HG02938 (cell line): ENCODE measurements at regions not wholly inside any gene's neighbourhood (a gene's known extent, or its start where the extent isn't known, plus 50 kb on each side); places are given as distances from the start of the nearest gene placed in this dataset.
"Not testable (repeated sequence)": the region's sequence is repeated elsewhere in the genome, so short reads cannot be mapped to it uniquely, and the experiment has no call there.

Source experiments
- ATAC-seq: cut with Tn5 transposase; IDR thresholded peaks from one replicate; pipeline ENCODE4 v1.9.1; 2021; ENCODE audit warnings: mild to moderate bottlenecking, moderate library complexity; ENCODE audit not compliant: unreplicated experiment

DNA sequence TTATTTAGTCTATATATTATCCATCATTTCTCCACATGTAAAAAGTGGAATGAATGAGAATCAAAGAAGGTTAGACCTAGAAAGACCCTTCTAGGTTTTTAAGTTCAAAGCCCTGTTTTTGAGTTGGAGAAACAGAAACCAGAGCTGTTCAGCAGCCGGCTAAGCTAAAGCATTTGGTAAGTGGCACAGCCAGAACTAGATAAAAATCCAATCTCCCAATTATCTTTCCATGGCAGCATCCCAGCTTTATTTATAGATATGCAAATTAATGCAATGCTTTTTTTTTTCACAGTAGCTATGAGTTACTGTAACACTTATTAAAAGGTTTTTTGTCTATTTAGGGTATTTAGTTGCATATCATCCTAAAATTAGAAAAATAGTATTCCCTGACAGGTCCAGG lies 85.1 kb downstream of the NIBAN1 start:
- ATAC-seq: no peak

DNA sequence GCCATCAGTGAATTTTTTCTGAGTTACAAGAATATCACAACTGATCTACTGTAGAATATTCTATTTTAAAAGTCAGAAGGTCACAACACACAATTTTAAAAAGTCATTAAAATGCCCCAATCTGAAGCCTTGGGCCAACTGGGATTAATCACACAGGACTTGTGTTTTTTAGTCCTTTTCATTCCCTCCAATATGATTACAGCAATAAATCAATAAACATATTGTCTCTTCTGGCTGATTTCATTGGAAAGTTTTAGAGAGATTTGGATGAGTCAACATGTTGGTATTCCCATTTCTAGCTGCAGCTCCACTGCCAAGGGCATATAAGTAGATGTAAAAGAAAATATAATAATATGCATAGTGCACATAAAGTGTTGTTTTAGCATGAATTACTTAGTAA lies 85.8 kb downstream of the NIBAN1 start:
- ATAC-seq: no peak

DNA sequence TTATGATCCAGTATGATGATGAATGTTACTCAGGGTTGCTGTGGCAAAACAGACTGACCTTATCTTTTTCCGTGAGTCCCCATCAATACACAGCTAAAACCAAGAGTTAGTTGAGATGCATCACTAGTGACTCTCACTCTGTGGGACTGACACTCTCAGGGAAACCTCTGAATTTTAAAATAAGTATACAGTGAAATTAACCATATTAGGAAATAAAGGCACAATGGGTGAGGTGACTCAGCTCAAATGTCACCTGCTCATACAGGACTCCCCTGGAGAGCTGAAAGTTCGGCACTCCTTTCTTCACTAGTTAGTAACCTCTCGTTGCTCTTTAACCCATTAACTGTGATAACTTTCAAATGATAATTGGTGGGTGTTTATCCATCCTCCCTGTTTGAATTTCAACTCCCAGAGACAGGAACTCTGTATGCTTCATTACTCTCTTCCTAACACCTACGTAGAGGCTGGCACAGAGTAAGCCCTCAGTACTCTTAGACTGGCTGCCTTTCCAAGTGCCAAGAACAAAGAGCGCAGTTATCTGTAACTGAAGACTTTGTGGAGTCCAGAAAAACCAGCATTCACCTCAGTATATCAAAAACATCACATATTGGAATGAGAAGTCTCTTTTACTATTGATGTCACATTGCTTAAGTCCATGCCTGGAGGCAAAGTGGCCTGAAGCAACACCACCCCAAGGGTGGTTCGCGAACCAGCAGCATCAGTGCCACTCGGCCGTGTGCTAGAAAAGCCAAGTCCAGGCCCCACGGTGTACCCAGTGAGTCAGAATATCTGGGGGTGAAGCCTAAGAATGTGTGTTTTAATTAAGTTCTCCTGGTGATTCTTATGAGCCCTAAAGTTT lies 91.1 kb downstream of the NIBAN1 start:
- ATAC-seq: no peak

DNA sequence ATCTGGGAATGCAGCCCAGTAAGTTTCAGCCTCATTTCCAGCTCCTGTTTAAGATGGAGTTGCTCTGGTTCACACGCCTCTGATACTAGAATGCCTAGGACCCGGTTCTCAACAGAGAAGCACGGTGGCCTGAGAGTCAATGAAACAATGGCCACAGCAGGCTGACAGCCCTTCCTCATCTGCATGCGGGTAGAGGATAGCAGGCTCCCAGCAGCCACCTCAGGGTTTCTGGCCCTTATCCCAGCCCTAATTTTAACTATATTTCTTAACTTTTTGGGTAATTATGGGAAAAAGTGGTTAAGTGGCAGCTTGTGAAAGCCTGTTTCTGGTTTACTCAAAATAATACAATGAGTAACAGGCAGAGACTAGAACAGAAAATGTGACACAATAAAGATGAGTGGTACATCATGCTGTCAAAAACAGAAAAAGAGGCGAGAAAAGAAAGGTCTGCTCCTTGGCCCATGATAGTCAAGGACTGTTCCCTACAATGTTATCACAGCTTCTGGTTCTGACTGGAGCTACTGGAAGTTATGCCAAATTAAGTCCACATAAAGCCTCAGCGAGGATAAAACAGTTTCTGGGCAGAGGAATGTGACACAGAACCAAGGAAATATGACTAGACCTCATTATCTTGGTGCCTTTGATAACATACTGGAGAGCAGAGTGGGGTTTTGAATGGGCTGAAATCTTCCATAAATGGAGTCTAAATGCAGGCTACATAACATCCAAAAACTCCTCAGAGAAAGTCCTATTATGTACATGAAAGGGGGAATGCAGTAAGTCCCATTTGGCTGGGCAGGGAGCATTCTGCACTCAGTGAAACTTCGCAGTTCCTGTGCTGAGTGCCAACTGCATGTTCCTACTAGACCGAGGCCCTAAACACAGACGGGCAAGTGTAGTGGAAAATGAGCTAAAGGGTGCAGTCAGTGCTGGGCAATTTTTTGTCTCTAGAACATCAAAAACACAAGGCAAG lies 92.1 kb downstream of the NIBAN1 start:
- no peak for ATAC-seq

DNA sequence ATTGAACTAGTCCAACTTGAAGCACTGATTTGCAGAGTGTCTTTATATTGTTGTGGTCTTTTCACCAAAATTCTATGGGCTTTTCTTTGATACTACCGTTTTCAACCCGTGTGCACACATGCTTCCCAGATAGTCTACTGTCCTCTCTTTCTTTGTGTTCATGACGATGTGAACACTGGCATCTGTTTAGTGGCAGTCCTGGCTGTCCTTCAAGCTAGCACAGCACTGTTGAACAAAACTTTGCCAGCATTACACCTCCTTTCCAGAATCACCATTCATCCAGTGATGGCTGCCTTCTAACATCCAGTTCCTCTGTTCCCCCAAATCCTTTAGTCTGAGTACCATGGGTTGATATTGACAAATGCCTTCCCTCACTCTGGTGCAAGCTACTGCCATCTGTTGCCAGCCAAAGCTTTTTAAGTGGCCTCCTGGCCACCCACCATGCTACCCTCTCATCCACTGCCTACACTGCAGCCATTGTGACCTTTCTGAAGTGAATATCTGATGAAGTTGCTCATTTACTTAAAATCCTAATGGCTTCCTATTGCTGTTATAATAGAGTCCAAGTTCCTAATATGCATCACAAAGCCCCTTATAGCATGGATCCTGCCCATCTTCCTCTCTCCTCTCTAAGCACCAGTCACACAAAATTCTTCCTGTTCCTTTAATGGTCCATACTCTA lies 94.3 kb downstream of the NIBAN1 start:
- ATAC-seq: no peak

DNA sequence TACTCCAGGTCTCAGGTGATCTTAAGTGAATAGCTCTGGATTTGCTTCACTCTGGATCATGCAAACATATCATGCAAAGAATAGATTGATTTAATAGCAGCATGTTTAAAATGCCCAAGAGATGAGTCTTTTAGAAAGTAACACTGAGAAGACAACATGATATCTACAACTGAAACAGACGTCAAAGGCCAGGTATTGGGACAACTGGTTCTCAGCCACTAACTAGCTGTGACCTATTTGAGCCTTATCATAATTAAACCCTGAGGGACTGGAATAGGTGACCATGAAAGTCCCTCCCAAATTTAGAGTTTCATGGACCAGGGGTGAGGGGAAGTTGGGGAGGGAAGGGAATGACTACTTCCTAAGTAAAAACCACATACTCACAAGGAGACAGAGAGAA lies 95.7 kb downstream of the NIBAN1 start:
- ATAC-seq: no peak

DNA sequence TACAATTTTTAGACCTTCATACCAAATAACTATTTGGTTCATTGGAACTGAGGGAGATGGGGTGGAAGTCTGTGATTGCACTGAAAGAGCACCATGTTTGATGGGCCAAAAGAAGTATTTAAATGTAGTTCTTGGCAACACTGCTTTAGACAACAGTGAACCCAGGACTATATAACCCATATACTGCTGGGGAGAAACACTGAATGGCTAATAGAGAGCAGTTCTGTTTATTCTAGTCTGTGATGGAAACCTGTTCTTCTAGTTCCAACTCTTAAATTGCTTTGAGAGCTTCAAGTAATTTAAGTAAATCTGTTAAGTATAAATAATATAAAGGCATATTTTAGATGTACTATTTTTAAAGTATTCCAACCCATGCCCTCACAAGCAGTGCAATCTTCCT lies 96.3 kb downstream of the NIBAN1 start:
- no peak for ATAC-seq

DNA sequence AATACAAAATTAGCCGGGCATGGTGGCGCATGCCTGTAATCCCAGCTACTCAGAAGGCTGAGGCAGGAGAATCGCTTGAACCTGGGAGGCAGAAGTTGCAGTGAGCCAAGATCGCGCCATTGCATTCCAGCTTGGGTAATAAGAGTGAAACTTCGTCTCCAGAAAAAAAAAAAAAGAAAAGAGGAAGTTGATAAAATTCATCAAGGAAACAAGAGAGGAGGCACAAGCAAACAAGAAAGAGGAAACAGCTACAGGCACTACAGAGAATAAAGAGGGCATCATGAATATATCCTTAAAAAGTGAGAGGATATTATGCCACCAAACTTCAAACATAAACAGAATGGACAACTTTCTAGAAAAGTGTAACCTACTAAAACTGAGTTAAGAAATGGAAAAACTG lies 98.3 kb downstream of the NIBAN1 start:
- not testable (repeated sequence) for ATAC-seq

DNA sequence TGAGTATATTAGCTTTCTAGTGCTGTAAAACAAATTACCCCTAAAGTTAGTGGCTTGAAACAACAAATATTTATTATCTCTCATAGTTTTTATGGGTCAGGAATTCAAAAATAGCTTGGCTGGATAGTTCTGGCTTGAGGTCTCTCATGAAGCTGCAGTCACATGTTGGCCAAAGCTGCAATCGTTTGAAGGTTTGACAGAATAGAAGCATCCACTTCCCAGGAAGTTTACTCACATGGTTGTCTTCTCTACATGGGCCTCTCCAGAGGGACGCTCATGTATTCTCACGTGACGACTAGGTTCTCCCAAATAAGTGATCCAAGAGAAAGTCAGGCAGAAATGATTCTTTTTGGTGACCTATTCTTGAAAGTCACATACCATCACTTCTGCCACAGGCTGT lies 99.1 kb downstream of the NIBAN1 start:
- no peak for ATAC-seq

DNA sequence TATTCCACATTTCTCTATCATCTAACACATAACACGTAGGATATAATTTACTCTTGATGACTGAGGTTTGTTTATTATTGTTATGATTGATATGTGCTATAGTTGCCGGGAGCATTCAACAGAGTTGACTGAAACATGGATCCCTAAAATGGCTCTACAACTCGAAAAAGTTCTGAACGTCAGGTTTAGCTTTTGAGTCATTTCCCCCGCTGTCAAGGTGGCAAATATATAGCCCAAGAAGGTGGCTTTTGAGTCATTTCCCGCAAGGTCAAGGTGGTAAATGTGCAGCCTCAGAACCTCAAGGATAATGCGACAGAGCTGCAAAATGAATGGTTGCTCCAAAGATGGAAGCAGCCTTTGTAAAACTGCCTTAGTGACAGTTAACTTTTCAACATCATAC lies 104.0 kb downstream of the NIBAN1 start:
- ATAC-seq: peak; percentile 25

DNA sequence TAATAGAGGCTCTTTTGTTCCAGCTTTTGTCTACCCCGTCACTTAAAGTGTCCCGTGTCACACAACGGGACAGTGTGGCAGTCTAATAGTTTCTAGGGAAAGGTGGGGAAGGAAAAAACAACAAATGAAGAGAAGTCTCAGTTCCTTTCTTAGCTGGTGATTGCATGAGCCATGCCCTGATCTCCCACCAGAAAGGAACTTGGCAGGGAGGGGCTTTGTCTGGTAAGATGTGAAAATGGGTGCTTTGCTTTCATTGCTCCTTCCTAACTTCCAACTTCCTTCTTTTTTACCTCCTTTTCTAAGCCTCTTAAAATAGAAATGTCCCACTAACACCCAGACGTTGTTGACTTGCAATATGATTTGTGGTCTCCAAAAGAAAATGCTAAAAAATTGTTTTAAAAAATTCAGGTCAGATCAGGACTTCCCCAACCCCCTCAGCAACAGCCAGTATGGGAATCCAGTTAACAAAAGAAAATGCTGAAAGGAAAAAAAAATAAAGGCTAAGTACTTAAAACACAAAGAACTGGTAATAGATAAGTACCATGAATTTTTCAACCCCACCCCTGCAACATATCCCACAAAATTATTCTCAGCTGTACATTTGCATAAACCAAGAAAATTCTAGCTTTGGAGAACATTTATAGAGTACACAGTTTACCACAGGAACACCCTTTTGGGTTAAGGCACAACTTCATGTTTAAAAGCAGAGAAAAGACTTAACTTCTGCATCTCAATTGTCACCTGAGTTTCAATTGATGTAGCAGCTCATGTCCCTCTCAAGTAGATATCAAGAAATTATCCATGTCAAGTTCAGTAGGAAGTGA lies 106.2 kb downstream of the NIBAN1 start:
- ATAC-seq: no peak

DNA sequence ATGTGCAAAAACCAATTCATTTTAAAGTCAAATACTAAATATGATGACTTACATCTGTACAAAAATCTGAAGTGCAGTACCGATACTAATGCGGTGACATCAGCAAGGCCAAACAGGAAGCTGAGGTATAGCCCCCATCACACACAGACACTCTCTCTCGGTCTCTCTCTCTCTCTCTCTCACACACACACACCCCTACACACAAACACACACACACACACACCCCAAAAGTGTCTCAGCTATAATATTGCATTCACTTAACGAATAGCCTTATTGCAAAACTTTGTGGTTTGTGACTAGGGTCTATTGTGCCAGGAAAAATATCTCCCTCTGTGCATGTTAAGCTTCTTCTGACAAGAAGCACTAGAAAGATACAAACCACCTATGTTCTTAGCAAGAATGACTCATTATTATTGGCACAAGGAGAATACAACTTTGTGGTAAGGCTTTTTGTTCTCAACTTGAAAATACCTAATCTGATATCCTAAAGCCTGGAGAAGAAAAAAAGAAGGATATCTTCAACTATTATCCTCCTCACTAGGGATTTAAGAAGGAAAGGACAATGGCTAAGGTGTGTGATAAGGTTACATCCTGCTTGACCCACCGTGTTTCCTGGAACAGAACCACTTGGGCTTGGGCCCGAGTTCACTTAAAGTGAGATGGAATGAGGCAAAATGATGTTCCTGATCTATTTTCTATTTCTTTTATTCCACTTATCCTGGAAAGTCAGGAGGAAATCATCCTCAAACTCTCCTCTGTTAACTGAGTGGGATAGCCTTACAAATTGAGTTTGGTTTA lies 107.1 kb downstream of the NIBAN1 start:
- ATAC-seq: peak; percentile 95

DNA sequence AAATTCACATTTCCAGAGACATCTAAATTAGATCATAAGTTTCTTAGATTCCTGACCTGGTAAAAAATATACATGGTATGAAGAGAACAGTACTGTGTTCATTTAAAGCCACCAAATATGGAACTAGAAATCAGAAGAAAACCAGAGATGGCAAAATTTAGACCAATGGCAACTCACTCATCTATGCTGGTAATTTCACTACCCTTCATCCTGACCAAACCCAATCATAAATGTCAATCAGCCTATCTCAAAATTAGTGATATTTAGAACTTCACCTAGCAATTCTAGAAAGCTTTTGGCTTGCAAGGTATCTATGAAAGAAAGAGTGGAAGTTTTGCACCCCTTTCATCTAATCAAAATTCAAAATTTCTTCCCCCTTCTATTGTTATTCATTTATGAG lies 107.7 kb downstream of the NIBAN1 start:
- ATAC-seq: peak; percentile 23

DNA sequence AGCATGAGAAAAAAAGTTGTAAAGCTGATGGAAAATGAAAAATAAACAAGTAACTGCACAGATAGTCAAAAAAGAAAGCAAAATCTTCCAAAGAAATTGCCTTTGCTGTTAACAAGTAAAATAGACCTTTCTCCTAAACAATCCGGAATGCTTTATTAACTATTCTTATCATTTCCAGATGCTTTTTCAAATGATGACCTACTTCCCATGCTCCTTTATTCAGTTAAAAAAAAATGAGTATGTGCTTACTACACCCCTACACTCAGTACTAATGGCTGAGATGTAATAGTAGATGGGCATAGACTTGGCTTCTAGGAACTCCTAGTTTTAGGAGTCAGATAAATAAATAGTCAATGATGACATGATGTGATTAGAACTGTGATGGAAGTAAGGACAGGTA lies 108.5 kb downstream of the NIBAN1 start:
- ATAC-seq: no peak

DNA sequence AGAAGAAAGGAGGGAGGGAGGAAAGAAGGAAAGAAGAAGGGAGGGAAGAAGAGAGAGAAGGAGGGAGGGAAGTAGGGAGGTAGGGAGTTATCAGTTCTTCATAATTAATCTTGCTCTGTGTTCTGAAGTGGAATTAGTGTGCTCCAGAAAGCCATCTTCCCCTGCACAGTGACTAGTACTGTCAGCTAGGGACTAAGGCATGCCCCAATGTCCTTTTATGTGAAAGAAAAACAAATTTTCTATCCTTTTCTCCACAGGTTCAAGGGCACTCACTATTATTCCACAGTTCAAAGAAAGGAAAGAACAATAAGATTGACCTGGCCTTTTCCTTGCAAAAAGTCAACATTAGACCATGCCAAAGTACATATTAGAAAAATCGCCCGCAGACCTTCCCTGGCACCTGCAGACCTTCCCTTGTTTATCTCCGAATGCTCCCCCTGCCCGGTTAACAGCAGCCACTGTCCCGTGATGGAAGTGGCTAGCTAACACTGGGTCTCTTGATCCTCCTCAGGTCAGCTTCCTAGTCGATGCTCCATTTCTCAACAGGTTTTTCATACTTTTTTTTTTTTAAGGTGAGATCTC lies 107.2 kb upstream of the EDEM3 start:
- ATAC-seq: no peak

DNA sequence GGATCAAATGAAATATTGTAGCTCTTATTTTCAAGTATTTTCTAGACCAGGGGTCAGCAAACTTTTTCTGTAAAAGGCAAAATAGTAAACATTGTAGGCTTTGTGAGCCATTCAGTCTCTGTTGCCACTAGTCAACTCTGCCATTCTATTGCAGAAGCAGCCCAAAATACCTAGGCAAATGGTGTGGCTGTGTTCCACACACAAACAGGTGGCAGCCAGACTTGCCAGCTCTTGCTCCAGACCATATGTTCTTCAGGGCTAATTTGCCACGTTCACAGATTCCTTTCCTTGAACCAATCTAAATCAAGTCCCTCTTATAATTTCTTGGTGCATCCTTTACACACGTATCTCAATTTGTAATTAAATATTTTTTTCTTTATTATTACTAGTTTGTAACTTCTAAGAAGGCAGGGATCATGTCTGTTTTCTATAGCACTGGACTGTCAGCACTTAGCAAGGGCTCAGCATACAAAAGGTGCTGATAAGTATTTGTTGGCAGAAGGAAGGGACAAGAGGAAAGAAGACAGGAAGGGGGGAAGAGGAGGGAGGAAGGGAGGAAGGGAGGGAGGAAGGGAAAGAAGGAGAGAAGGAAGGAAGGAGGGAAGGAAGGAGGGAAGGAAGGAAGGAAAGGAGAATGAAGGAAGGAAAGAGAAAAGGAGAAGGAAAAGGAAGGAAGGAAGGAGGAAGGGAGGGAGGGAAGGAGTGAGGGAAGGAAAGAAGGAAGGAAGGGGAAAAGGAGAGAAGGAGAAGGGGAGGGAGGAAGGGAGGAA lies 106.5 kb upstream of the EDEM3 start:
- no peak for ATAC-seq

DNA sequence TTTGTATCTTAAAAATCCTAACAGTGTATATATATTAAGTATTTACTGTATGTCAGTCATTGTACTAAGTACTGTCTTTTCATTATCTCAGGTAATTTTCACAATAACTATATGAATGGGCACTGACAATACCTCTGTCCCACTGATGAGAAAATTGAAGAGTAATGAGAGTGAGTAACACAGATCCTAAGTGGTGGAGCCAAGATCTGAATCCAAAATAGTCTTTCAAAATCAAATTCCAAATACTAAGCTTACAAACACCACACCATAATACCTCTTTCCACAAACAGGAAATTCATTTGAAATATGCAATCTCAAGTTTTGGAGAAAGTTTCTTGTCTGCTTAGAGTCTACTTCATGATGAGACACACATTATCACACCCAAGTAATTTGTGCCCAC lies 105.9 kb upstream of the EDEM3 start:
- ATAC-seq: no peak

DNA sequence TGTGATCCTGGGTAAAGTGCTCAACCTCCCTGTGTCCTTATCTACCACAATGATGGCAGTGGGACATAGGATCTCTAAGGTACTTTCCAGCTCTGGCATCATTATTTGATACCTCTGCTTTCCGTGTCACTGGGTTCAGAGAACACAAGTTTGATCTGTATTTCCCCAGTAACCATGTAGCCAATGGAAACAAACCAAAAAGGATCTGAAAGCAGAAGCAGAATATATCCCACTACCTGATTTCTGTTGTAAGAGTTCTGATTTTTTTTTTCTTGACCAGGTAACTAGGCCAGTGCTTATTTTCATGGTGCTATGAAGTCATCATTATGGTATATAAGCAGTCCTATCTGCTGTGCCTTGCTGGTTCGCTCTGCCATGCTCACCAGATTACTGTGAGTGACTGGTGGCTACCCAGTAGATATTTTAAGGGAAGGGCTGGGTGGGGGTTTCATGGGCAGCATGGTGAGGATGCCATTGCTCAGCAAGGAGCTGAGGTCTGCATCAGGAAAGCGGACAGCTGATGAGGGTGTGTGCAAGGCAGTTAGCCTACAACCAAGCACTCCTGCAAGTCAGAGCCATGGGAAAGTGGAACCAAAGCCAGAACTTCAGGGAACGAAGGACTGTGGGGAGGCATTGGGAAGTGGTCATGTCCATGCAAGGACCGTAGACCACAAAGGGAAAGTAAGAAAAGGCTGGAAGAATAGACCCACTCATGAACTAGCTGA lies 104.9 kb upstream of the EDEM3 start:
- ATAC-seq: peak; percentile 71
